GM12878 (cell line): ENCODE measurements at regions not wholly inside any gene's neighbourhood (a gene's known extent, or its start where the extent isn't known, plus 50 kb on each side); places are given as distances from the start of the nearest gene placed in this dataset.

ENCODE experiments used
- ATAC-seq: fragments of 200-7000 bp; cut with Tn5 transposase; 3 replicates; pipeline ENCODE4 v1.9.1; 2020; ENCODE audit warnings: mild to moderate bottlenecking, moderate library complexity
- BruUV-seq: library from RNA; stranded (reverse); fragments of 400-500 nt; replicated peaks from 2 replicates; lab custom pipeline; 2021; lab: Mats Ljungman, UMichigan
- CTCF ChIA-PET: fragments of 300-600 bp; sonication (Branson Sonifier 250); formaldehyde crosslinking; extraction: SDS; loops from one replicate; lab custom pipeline; 2021; ENCODE audit warnings: inconsistent platforms; lab: Yijun Ruan, JAX
- POLR2A ChIA-PET: fragments of 350-600 bp; formaldehyde crosslinking; extraction: SDS; loops from one replicate; lab custom pipeline; 2021; ENCODE audit warnings: inconsistent platforms; lab: Charles Lee
- RAD21 ChIA-PET: fragments of 300-600 bp; sonication (Branson Sonifier 250); formaldehyde crosslinking; loops from one replicate; lab custom pipeline; 2023; ENCODE audit warnings: antibody characterized with exemption; ENCODE audit not compliant: unreplicated experiment; lab: Charles Lee
- SMC1A ChIA-PET: fragments of 300-600 bp; sonication (Branson Sonifier 250); formaldehyde crosslinking; loops from one replicate; lab custom pipeline; 2023; ENCODE audit not compliant: unreplicated experiment, uncharacterized antibody; lab: Charles Lee
- DNase-seq: peaks from one replicate; pipeline ENCODE4 v3.0.0-alpha.2; 2011; ENCODE audit warnings: low read depth, low spot score
- FAIRE-seq: peaks from 3 replicates; lab custom pipeline; 2011; peaks lifted over from hg19 to GRCh38; lab: Jason Lieb, UNC
- H2AFZ ChIP-seq: 2 replicates; pipeline ENCODE4 v1.6.0; 2011; ENCODE audit warnings: low read depth, low read length, control low read depth; ENCODE audit not compliant: control insufficient read depth
- H3K27ac ChIP-seq: 2 replicates; pipeline ENCODE4 v1.5.1; 2011; ENCODE audit warnings: control low read depth; ENCODE audit not compliant: control insufficient read depth, insufficient read depth
- H3K27me3 ChIP-seq, 2 experiments: replicated peaks in 1 of 2; 2 replicates each; pipeline versions ENCODE4 v1.6.0 to v1.6.1; 2011; ENCODE audit warnings: low read length in 1 of 2; ENCODE audit not compliant: control insufficient read depth in 2 of 2, insufficient read depth in 2 of 2
- H3K36me3 ChIP-seq, 2 experiments: 2 replicates each; pipeline ENCODE4 v1.5.1; 2011; ENCODE audit warnings: low read length in 1 of 2; ENCODE audit not compliant: control insufficient read depth in 2 of 2, insufficient read depth in 2 of 2
- H3K4me1 ChIP-seq: 2 replicates; pipeline ENCODE4 v1.6.1; 2011; ENCODE audit warnings: mild to moderate bottlenecking, low read length, moderate library complexity, mixed read lengths; ENCODE audit not compliant: control insufficient read depth, insufficient read depth
- H3K4me2 ChIP-seq: 2 replicates; pipeline ENCODE4 v1.6.0; 2011; ENCODE audit warnings: control low read depth; ENCODE audit not compliant: control insufficient read depth, insufficient read depth
- H3K4me3 ChIP-seq: fragments of 200-600 bp; sonication (generic); 2 replicates; pipeline ENCODE4 v1.5.1; 2016
- H3K79me2 ChIP-seq: 2 replicates; pipeline ENCODE4 v1.6.0; 2011; ENCODE audit warnings: low read length; ENCODE audit not compliant: control insufficient read depth, insufficient read depth
- H3K9ac ChIP-seq: 2 replicates; pipeline ENCODE4 v1.8.0; 2011; ENCODE audit warnings: low read length, control low read depth, mixed read lengths; ENCODE audit not compliant: control insufficient read depth, insufficient read depth
- H3K9me3 ChIP-seq: replicated peaks from 3 replicates; pipeline ENCODE4 v1.5.1; 2011; ENCODE audit warnings: mild to moderate bottlenecking, low read length; ENCODE audit not compliant: control insufficient read depth, insufficient read depth
- H4K20me1 ChIP-seq: 2 replicates; pipeline ENCODE4 v1.6.0; 2011; ENCODE audit not compliant: control insufficient read depth, insufficient read depth
- CTCF ChIP-seq, 3 experiments: IDR thresholded peaks in 2 of 3; conservative IDR thresholded peaks in 1 of 3; 2 replicates each; pipeline ENCODE4 v1.5.1; 2011; ENCODE audit warnings: low read depth in 3 of 3, low read length in 3 of 3, mild to moderate bottlenecking in 3 of 3, control low read depth in 2 of 3, moderate library complexity in 2 of 3, inconsistent platforms in 1 of 3, mixed read lengths in 1 of 3; ENCODE audit not compliant: control insufficient read depth in 2 of 3, insufficient read depth in 1 of 3; ENCODE audit errors: extremely low read depth in 1 of 3
- ELK1 ChIP-seq: IDR thresholded peaks from 2 replicates; pipeline ENCODE4 v1.6.1; 2012; ENCODE audit warnings: low read depth, low read length, improper control_type of control experiment
- KAT2A ChIP-seq: conservative IDR thresholded peaks from 2 replicates; pipeline ENCODE4 v1.6.1; 2011; ENCODE audit warnings: low read depth, low read length; ENCODE audit not compliant: control insufficient read depth
- KDM1A ChIP-seq: fragments of 200-600 bp; sonication (generic); IDR thresholded peaks from 2 replicates; pipeline ENCODE4 v1.6.1; 2016; ENCODE audit warnings: borderline replicate concordance
- RAD21 ChIP-seq: IDR thresholded peaks from 2 replicates; pipeline ENCODE4 v1.6.1; 2011; ENCODE audit warnings: mild to moderate bottlenecking, low read depth, low read length, moderate library complexity; ENCODE audit not compliant: insufficient read depth
- SUPT20H ChIP-seq: IDR thresholded peaks from 2 replicates; pipeline ENCODE4 v1.6.1; 2011; ENCODE audit warnings: low read depth, mild to moderate bottlenecking, low read length, moderate library complexity, borderline replicate concordance; ENCODE audit not compliant: control insufficient read depth
- ZZZ3 ChIP-seq: IDR thresholded peaks from 2 replicates; pipeline ENCODE4 v1.6.1; 2011; ENCODE audit warnings: low read depth; ENCODE audit not compliant: control insufficient read depth, insufficient read length
- WGBS: methylation state at CpG from one replicate; pipeline ENCODE4 v1.1.6; 2016; ENCODE audit warnings: low lambda C conversion rate; ENCODE audit not compliant: insufficient replicate concordance, insufficient coverage; ENCODE audit errors: missing lambda C conversion rate; 5-methylcytosine and 5-hydroxymethylcytosine counted together
- in situ Hi-C: fragments of 300-500 bp; cut with MboI; formaldehyde crosslinking; loops from 9 replicates; pipeline ENCODE4 v1.14.3; 2018; ENCODE audit warnings: mixed read lengths
- intact Hi-C: fragments of 100-400 bp; cut with micrococcal nuclease; formaldehyde crosslinking; loops from one replicate; pipeline ENCODE4 v1.14.2; 2022; ENCODE audit not compliant: unreplicated experiment

- CTCF ChIA-PET, result interaction anchor here (1.2 kb wide), 1 partner anchor 399 kb away, joined by 3 read pairs; no protein-coding TSS in a partner anchor
- BruUV-seq, result no TSS peak
- 92% methylated on average over 1 of the region's 1 CpG for WGBS
- Histone ChIP-seq H3K4me2 (no peak overlapping the region), H3K9me3 (no peaks in the 10 kb centered on the region), H3K4me1 (no peaks in the 10 kb centered on the region), H4K20me1 (no peaks in the 10 kb centered on the region), H3K36me3 (no peaks in the 10 kb centered on the region), H3K27me3 (no peaks in the 10 kb centered on the region), H2AFZ (no peak overlapping the region), H3K27ac (no peak overlapping the region), H3K4me3 (no peak overlapping the region), H3K79me2 (no peaks in the 10 kb centered on the region), H3K9ac (no peak overlapping the region)
- TF ChIP-seq RAD21 (0 out of 2 replicates have a peak, but pooled peaks have one; percentile 20), KAT2A (no peak), CTCF (IDR thresholded peaks at IDR 0.05 in 2 of 3, conservative IDR thresholded peaks at IDR 0.05 in 1 of 3; ENCODE audit: control insufficient read depth in 2 of 3, extremely low read depth in 1 of 3, insufficient read depth in 1 of 3, low read depth in 3 of 3, low read length in 3 of 3) (peak in 2 of 3 experiments; percentile 1 to 14; a peak in 2 of 6 replicates), ELK1 (no peak), KDM1A (no peak), SUPT20H (no peak), ZZZ3 (no peak)
- intact Hi-C loops, result loop anchor here (10.0 kb wide), 1 partner anchor 390 kb away; no protein-coding TSS in a partner anchor
- POLR2A ChIA-PET, result no interaction called here
- in situ Hi-C loops, result no loop called here
- RAD21 ChIA-PET, result no interaction called here
- no peak for DNase-seq
- SMC1A ChIA-PET, result interaction anchor here (1.2 kb wide), 1 partner anchor 393 kb away, joined by 3 read pairs; no protein-coding TSS in a partner anchor
- ATAC-seq, result peak; percentile 58
- no peak for FAIRE-seq
Measured at GRCh38 chr7:136294977-136295376, 317.8 kb upstream of the MTPN start.
